ENCODE measurements at regions not wholly inside any gene's neighbourhood (a gene's known extent, or its start where the extent isn't known, plus 50 kb on each side); places are given as distances from the start of the nearest gene placed in this dataset.

DNA sequence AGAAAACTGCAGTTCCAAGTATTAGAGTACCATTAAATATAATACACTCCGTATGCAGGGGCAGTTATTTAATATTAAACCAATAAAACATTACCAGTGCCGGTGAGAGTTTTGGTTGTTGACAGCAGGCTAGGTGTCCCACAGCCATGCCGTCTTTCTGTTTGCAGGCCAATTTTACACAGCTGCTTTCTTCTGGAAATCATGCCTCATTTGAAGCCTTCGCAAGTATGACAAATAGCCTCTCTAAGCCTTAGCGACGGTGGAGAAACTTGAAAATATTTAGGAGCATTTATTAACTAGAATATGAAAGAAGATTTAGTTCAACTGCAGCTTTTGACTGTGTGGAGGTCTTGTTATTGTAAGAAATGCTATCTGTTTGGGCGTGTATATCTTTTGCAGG, 226.0 kb downstream of the BMP2 start:
- TF ChIP-seq, protein P1, sequence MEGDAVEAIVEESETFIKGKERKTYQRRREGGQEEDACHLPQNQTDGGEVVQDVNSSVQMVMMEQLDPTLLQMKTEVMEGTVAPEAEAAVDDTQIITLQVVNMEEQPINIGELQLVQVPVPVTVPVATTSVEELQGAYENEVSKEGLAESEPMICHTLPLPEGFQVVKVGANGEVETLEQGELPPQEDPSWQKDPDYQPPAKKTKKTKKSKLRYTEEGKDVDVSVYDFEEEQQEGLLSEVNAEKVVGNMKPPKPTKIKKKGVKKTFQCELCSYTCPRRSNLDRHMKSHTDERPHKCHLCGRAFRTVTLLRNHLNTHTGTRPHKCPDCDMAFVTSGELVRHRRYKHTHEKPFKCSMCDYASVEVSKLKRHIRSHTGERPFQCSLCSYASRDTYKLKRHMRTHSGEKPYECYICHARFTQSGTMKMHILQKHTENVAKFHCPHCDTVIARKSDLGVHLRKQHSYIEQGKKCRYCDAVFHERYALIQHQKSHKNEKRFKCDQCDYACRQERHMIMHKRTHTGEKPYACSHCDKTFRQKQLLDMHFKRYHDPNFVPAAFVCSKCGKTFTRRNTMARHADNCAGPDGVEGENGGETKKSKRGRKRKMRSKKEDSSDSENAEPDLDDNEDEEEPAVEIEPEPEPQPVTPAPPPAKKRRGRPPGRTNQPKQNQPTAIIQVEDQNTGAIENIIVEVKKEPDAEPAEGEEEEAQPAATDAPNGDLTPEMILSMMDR (IDR thresholded peaks at IDR 0.05), result no peak
- TF ChIP-seq POLR2A (IDR thresholded peaks at IDR 0.05), result no peak
